HG02642 (cell line): ENCODE measurements at regions not wholly inside any gene's neighbourhood (a gene's known extent, or its start where the extent isn't known, plus 50 kb on each side); places are given as distances from the start of the nearest gene placed in this dataset.
"Not testable (repeated sequence)": the region's sequence is repeated elsewhere in the genome, so short reads cannot be mapped to it uniquely, and the experiment has no call there.

Source experiments
- ATAC-seq: cut with Tn5 transposase; IDR thresholded peaks from one replicate; pipeline ENCODE4 v1.9.1; 2021; ENCODE audit warnings: mild to moderate bottlenecking; ENCODE audit not compliant: unreplicated experiment, poor library complexity

- ATAC-seq = no peak
These were observed 695.3 kb downstream of the PTPRU start for GRCh38 chr1:29931477-29932175.

DNA sequence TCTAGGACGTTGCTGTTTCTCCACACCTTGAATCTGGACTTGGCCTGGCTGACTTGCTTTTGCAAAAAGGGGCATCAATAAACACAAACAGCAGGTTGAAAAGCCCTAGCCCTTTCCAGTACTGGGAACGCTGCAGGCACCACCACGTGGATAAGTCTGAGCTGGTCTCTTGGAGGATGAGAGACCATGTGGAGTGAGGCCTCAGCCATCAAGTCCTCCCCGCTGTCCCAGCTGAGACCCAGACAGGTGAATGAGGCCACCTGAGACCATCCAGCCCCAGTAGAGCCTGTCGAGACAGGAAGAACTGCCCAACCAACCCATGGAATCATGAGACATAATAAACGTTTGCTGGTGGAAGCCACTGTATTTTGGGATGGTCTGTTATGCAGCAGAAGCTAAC, 688.7 kb downstream of the PTPRU start:
- ATAC-seq = no peak

GRCh38 chr1:29924017-29924431, 687.7 kb downstream of the PTPRU start:
- no peak for ATAC-seq

DNA sequence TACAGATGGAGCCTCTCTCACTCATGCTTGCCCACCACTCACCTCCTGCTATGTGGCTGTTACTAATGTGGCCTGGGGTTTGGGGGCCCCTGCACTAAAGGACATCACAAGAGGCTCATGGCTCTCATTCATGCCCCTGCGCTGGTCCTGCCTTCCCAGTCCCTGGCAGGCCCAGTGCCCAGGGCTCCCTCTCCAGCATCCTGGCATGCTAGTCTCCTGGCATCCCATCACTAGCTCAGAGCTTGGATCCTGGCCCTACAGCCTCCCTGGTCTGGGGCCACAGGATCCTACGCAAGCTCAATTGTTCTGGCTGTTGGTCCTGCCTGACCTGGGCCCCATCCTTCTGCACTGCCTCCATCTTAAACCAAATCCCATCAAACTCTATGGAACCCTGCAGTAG, 685.4 kb downstream of the PTPRU start:
- no peak for ATAC-seq

GRCh38 chr1:29920784-29921183, 684.5 kb downstream of the PTPRU start:
- ATAC-seq = no peak

GRCh38 chr1:29920316-29920715, 684.0 kb downstream of the PTPRU start:
- no peak for ATAC-seq

DNA sequence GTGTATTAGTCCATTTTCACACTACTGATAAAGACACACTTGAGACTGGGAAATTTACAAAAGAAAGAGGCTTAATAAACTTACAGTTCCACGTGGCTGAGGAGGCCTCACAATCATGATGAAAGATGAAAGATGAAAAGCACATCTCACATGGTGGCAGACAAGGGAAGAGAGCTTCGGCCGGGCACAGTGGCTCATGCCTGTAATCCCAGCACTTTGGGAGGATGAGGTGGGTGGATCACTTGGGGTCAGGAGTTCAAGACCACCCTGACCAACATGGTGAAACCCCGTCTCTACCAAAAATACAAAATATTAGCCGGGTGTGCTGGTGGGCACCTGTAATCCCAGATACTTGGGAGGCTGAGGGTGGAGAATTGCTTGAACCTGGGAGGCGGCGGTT, 682.7 kb downstream of the PTPRU start:
- ATAC-seq = not testable (repeated sequence)

DNA sequence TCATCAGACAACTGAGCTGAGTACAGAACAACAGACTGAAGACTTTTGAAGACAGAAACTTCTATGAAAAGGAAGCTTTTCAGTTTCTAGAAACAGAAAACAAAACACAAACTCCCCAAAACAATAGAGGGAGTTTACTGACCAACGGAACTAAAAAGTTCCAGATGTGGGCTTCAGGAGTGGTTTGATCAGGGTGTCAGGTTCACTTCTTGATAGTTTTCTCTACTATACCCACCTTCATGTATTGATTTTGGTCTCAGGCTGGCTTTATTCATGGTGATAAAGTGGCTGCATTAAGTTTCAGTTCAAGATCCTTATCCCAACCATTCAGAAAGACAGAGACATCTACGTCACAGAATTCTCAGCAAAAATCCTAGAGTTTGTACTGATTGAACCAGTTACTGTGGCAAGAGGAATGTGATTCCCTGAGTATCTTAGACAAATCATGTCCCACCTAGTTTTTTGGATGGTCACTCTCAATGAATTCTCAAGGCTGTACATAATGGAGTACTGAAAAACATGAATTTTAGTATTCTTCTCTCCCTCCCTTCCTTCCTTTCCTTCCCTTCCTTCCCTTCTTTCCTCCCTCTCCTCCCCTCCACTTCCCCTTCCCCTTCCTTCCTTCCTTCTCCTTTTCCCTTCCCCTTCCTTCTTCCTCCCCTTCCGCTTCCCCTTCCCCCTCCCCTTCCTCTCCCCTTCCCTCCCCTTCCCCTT, 680.5 kb downstream of the PTPRU start:
- no peak for ATAC-seq

GRCh38 chr1:29914936-29915335, 678.6 kb downstream of the PTPRU start:
- no peak for ATAC-seq

DNA sequence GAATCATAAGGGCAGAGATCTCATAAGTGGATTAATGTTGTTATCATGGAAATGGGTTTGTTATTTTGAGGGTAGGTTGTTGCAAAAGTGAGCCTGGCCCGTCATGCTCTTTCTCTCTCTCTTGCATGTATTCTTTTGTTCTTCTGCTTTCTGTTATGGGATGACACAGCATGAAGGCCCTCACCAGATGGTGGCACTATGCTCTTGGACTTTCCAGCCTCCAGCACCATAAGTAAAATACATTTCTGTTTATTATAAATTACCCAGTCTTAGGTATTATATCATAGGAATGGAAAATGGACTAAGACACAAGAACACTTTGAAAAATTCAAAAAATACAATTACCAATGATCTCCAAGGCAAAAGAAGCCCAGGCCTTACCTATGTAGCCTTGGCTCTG, 676.1 kb downstream of the PTPRU start:
- no peak for ATAC-seq

GRCh38 chr1:29909962-29910361, 673.6 kb downstream of the PTPRU start:
- ATAC-seq = no peak

- no peak for ATAC-seq
These were observed 671.3 kb downstream of the PTPRU start for GRCh38 chr1:29907596-29907995.

DNA sequence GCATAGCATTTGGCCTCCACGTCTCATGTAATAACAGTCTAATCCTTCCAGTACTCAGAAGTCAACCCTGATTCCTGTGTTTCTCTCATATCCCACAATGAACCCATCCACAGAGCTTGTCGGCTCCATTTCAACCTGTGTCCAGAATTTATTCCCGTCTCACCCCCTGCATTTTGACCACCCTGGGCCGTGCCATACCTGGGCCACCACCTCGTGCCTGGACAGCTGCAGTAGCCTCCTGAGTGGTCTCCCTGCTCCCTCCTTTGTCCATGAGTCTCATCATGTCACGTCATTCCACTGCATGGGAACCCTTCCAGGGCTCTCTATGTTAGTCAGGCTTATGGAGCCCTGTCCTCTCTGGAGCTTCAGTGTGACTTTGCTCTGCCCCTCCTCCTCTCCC, 670.6 kb downstream of the PTPRU start:
- no peak for ATAC-seq

GRCh38 chr1:29903548-29904166, 667.3 kb downstream of the PTPRU start:
- ATAC-seq = no peak

DNA sequence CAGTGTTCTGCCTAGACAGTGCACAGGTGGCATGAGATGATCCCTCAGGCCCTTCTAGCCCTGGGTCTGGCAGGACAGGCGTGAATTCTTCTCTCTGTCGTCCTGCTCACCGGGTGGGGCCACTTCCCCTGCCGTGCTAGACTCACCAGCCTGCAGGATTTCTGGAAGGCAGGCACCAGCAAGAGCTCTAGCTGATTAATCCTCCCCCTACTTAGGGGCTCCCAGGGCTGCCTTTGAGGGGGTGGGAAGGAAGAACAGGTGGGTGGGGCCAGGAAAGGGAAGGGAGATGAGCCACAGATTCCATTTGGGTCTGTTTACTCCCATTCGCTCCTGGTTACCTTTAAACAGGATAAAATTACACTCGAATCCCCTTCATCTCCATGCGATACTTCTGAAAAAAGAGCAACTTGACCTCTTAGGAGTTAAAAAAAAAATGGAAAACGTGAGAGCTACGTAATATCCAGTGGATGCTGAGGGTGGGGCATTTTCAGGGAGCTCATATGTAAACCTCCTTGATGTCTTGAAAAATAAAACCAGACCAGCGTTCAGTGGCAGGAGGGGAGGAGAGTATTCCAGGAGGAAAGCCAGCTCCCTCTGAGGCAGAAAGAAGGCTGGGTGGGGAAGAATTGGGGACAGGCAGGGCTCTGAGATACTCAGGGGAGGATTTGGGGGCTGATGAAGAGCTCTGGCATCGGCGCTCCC, 665.5 kb downstream of the PTPRU start:
- ATAC-seq = no peak

GRCh38 chr1:29900712-29901111, 664.4 kb downstream of the PTPRU start:
- no peak for ATAC-seq

- ATAC-seq = no peak
These were observed 663.9 kb downstream of the PTPRU start for GRCh38 chr1:29900104-29900679.

DNA sequence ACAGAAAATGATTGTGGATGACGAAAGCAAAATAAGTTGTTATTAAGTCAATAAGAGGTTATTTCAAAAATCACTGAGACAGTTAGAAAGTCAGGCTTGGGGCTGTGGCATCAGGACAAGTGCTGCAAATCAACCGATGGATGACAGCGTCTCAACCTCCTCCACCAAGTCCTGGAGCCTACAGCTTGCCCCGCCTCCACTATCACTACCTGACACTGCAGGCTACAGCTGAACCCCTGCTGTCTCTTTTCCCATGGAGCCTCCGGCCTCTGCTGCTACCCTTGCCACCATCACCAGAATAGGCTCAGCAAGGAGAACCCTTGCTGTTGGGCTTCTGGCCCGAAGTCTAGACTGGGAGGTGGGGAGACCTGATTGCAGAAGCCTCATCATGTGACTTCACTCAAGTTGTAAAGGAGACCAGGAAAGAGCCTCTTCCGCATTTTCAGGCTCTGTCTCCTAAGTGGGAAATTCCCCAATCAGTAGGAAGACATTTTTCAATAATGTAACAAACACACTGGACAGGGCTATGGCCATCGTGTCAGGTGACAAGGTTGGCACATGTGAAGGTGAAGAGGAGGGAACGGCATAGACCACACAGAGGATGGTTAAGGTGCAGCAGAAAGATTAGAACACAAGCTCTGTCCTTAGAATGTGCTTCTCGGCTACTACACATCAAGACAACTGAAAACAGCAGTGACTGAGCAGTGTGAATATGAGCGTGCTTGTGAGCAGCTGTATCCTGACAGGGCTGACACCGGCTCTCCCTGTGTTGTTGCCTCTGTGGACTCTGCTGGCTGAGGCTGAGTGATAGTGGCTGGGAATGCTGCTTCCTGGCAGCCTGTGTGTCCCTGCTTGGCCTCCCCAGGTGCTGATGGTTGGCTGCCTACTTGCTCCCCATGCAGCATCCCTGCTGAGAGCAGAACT, 660.7 kb downstream of the PTPRU start:
- ATAC-seq = no peak

- ATAC-seq = no peak
These were observed 660.0 kb downstream of the PTPRU start for GRCh38 chr1:29896300-29896699.

- no peak for ATAC-seq
These were observed 658.9 kb downstream of the PTPRU start for GRCh38 chr1:29895201-29895600.
